ENCODE measurements at regions not wholly inside any gene's neighbourhood (a gene's known extent, or its start where the extent isn't known, plus 50 kb on each side); places are given as distances from the start of the nearest gene placed in this dataset.

DNA sequence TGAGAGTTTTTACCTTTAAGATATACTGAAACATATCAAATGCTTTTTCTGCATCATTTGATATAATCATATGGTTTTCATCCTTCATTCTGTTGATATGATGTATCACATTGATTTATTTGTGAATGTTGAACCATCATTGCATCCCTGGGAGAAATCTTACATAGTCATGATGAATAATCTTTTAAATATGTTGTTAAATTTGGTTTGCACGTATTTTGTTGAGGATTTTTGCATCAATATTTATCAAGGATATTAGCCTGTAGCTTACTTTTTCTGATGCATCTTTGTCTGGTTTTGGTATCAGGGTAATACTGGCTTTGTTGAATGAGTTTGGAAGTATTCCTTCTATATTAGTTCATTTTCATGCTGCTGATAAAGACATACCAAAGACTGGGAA is 541.4 kb downstream of the TLL1 start:
- TF ChIP-seq, protein P1, sequence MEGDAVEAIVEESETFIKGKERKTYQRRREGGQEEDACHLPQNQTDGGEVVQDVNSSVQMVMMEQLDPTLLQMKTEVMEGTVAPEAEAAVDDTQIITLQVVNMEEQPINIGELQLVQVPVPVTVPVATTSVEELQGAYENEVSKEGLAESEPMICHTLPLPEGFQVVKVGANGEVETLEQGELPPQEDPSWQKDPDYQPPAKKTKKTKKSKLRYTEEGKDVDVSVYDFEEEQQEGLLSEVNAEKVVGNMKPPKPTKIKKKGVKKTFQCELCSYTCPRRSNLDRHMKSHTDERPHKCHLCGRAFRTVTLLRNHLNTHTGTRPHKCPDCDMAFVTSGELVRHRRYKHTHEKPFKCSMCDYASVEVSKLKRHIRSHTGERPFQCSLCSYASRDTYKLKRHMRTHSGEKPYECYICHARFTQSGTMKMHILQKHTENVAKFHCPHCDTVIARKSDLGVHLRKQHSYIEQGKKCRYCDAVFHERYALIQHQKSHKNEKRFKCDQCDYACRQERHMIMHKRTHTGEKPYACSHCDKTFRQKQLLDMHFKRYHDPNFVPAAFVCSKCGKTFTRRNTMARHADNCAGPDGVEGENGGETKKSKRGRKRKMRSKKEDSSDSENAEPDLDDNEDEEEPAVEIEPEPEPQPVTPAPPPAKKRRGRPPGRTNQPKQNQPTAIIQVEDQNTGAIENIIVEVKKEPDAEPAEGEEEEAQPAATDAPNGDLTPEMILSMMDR (IDR thresholded peaks at IDR 0.05; ENCODE audit: insufficient read depth, low read length, poor library complexity, severe bottlenecking), result no peak
- TF ChIP-seq EZH2phosphoT487 (conservative IDR thresholded peaks at IDR 0.05; ENCODE audit: low read length), result no peak

All from SU-DHL-6 (cell line).